H9 (cell line): ENCODE measurements at regions not wholly inside any gene's neighbourhood (a gene's known extent, or its start where the extent isn't known, plus 50 kb on each side); places are given as distances from the start of the nearest gene placed in this dataset.

ENCODE experiments used
- DNase-seq: peaks from one replicate; pipeline ENCODE4 v3.0.0-alpha.2; 2017
- H2AFZ ChIP-seq: one replicate; pipeline ENCODE4 v1.6.1; 2013; ENCODE audit warnings: mild to moderate bottlenecking, low read length, control low read depth, moderate library complexity
- H2AK5ac ChIP-seq: 2 replicates; pipeline ENCODE4 v1.6.1; 2013; ENCODE audit warnings: low read length, control low read depth, mixed read lengths; ENCODE audit not compliant: insufficient read length
- H2BK120ac ChIP-seq: one replicate; pipeline ENCODE4 v1.6.1; 2013; ENCODE audit warnings: low read depth, mild to moderate bottlenecking, low read length, control low read depth, inconsistent platforms; ENCODE audit not compliant: poor library complexity, severe bottlenecking
- H2BK12ac ChIP-seq: 2 replicates; pipeline ENCODE4 v1.6.1; 2013; ENCODE audit warnings: low read length, control low read depth, mixed read lengths, low read depth; ENCODE audit not compliant: insufficient read length
- H2BK15ac ChIP-seq: 2 replicates; pipeline ENCODE4 v1.6.1; 2013; ENCODE audit warnings: low read depth, low read length, control low read depth
- H2BK20ac ChIP-seq: one replicate; pipeline ENCODE4 v1.6.1; 2013; ENCODE audit warnings: low read depth, mild to moderate bottlenecking, low read length, control low read depth, inconsistent platforms; ENCODE audit not compliant: poor library complexity, severe bottlenecking
- H2BK5ac ChIP-seq: 2 replicates; pipeline ENCODE4 v1.6.1; 2013; ENCODE audit warnings: low read length, control low read depth, mixed read lengths; ENCODE audit not compliant: insufficient read length
- H3K14ac ChIP-seq: 2 replicates; pipeline ENCODE4 v1.6.1; 2013; ENCODE audit warnings: low read length, control low read depth; ENCODE audit not compliant: insufficient read depth
- H3K18ac ChIP-seq: 2 replicates; pipeline ENCODE4 v1.6.1; 2013; ENCODE audit warnings: low read depth, mild to moderate bottlenecking, mixed read lengths, low read length, control low read depth; ENCODE audit not compliant: insufficient read length
- H3K23ac ChIP-seq: 2 replicates; pipeline ENCODE4 v1.6.1; 2013; ENCODE audit warnings: low read length, control low read depth, mixed read lengths, low read depth; ENCODE audit not compliant: insufficient read length
- H3K23me2 ChIP-seq: 2 replicates; pipeline ENCODE4 v1.6.1; 2013; ENCODE audit warnings: low read depth, mild to moderate bottlenecking, mixed read lengths, low read length, control low read depth; ENCODE audit not compliant: insufficient read length, poor library complexity, severe bottlenecking
- H3K27ac ChIP-seq: 2 replicates; pipeline ENCODE4 v1.5.1; 2013; ENCODE audit warnings: low read length, control low read depth, mixed read lengths, low read depth; ENCODE audit not compliant: insufficient read length
- H3K27me3 ChIP-seq: 2 replicates; pipeline ENCODE4 v1.6.1; 2013; ENCODE audit warnings: low read length, control low read depth, inconsistent platforms; ENCODE audit not compliant: insufficient read depth
- H3K4ac ChIP-seq: 2 replicates; pipeline ENCODE4 v1.6.1; 2013; ENCODE audit warnings: low read depth, mild to moderate bottlenecking, control low read depth, inconsistent platforms, low read length, moderate library complexity
- H3K4me1 ChIP-seq: 2 replicates; pipeline ENCODE4 v1.6.1; 2013; ENCODE audit warnings: low read length, control low read depth, inconsistent platforms; ENCODE audit not compliant: insufficient read depth
- H3K4me2 ChIP-seq: 2 replicates; pipeline ENCODE4 v1.6.1; 2013; ENCODE audit warnings: low read length, control low read depth, mixed read lengths; ENCODE audit not compliant: insufficient read length, insufficient read depth
- H3K56ac ChIP-seq: 2 replicates; pipeline ENCODE4 v1.6.1; 2013; ENCODE audit warnings: low read depth, mild to moderate bottlenecking, mixed read lengths, low read length, control low read depth; ENCODE audit not compliant: insufficient read length
- H3K79me1 ChIP-seq: 2 replicates; pipeline ENCODE4 v1.6.1; 2013; ENCODE audit warnings: low read depth, mild to moderate bottlenecking, moderate library complexity, low read length, control low read depth, inconsistent platforms; ENCODE audit not compliant: insufficient read depth, poor library complexity, severe bottlenecking
- H3K79me2 ChIP-seq: 2 replicates; pipeline ENCODE4 v1.6.1; 2013; ENCODE audit warnings: low read length, control low read depth, inconsistent platforms; ENCODE audit not compliant: insufficient read depth
- H3K9ac ChIP-seq: 2 replicates; pipeline ENCODE4 v1.6.1; 2013; ENCODE audit warnings: low read length, control low read depth, mixed read lengths; ENCODE audit not compliant: insufficient read length; ENCODE audit errors: extremely low read depth
- H3K9me3 ChIP-seq: one replicate; pipeline ENCODE4 v1.6.1; 2013; ENCODE audit warnings: low read depth, low read length, inconsistent platforms; ENCODE audit not compliant: control insufficient read depth
- H3T11ph ChIP-seq: one replicate; pipeline ENCODE4 v1.6.1; 2013; ENCODE audit warnings: mild to moderate bottlenecking, low read length, control low read depth, inconsistent platforms
- H4K20me1 ChIP-seq: one replicate; pipeline ENCODE4 v1.6.1; 2013; ENCODE audit not compliant: control insufficient read depth, insufficient read length, insufficient read depth
- H4K5ac ChIP-seq: 2 replicates; pipeline ENCODE4 v1.6.1; 2013; ENCODE audit warnings: low read depth, mild to moderate bottlenecking, mixed read lengths, low read length, control low read depth; ENCODE audit not compliant: insufficient read length
- H4K8ac ChIP-seq: replicated peaks from 2 replicates; pipeline ENCODE4 v1.6.1; 2013; ENCODE audit warnings: low read length, control low read depth, mixed read lengths, low read depth; ENCODE audit not compliant: insufficient read length
- H4K91ac ChIP-seq: 2 replicates; pipeline ENCODE4 v1.6.1; 2013; ENCODE audit warnings: low read depth, mild to moderate bottlenecking, moderate library complexity, mixed read lengths, low read length, control low read depth; ENCODE audit not compliant: insufficient read length
- H3K27ac Mint-ChIP-seq, 3 experiments: 2 replicates in 2 of 3; 3 replicates in 1 of 3; pipeline ENCODE4 v1.8.0; 2020 to 2021; ENCODE audit warnings: mixed read lengths in 3 of 3, mild to moderate bottlenecking in 1 of 3, moderate library complexity in 1 of 3
- H3K27me3 Mint-ChIP-seq: 2 replicates; pipeline ENCODE4 v1.8.0; 2021; ENCODE audit warnings: low read depth, mild to moderate bottlenecking, moderate library complexity, mixed read lengths
- H3K36me3 Mint-ChIP-seq, 3 experiments: 2 replicates in 2 of 3; 3 replicates in 1 of 3; pipeline ENCODE4 v1.8.0; 2020 to 2021; ENCODE audit warnings: low read depth in 3 of 3, mixed read lengths in 3 of 3; ENCODE audit not compliant: insufficient read depth in 1 of 3
- H3K4me1 Mint-ChIP-seq, 2 experiments: 2 replicates each; pipeline ENCODE4 v1.8.0; 2020; ENCODE audit warnings: mixed read lengths in 2 of 2
- H3K4me3 Mint-ChIP-seq, 2 experiments: 2 replicates in 1 of 2; 3 replicates in 1 of 2; pipeline ENCODE4 v1.8.0; 2020 to 2021; ENCODE audit warnings: mild to moderate bottlenecking in 2 of 2, mixed read lengths in 2 of 2, moderate library complexity in 1 of 2
- H3K9me3 Mint-ChIP-seq, 2 experiments: 2 replicates in 1 of 2; 3 replicates in 1 of 2; pipeline ENCODE4 v1.8.0; 2020; ENCODE audit warnings: mild to moderate bottlenecking in 2 of 2, mixed read lengths in 2 of 2, moderate library complexity in 1 of 2
- WGBS: extraction: QIAGEN DNeasy Blood & Tissue Kit; methylation state at CpG from one replicate; pipeline ENCODE4 v1.1.7; 2013; ENCODE audit warnings: missing lambda C conversion rate, low lambda C conversion rate, mixed read lengths; ENCODE audit not compliant: insufficient read length; ENCODE audit errors: extremely low coverage; 5-methylcytosine and 5-hydroxymethylcytosine counted together
- TF ChIP-seq, protein P1 (sequence below): fragments of 200-600 bp; sonication (generic); conservative IDR thresholded peaks from 3 replicates; pipeline ENCODE4 v1.8.0; 2021; ENCODE audit warnings: antibody characterized with exemption, mild to moderate bottlenecking

DNA sequence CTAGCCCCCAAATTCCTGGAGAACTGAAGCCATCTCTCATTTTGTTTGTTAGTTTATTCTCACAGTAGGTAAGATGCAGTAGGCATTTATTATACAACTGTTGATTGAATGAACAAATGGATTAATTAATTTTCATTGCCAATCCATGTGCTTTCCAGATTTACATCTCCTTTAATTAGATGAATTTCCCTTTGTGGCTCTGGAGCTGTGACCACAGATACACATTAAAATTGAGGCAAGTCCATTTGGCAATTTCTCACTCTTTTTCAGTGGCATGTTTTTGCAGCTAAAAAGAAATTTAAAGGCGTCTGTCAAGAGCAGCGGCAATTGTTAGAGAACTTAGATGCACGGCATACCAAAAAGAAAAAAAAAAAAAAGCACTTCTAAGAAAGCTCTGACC, 635.4 kb upstream of the SOX9 start:
- Mint-ChIP-seq H3K27ac (no peak overlapping the region), H3K9me3 (no peaks in the 10 kb centered on the region), H3K4me1 (no peaks in the 10 kb centered on the region), H3K4me3 (no peak overlapping the region), H3K27me3 (no peaks in the 10 kb centered on the region), H3K36me3 (no peaks in the 10 kb centered on the region)
- Histone ChIP-seq H3K79me1 (no peaks in the 10 kb centered on the region), H3K4me2 (no peak overlapping the region), H3K9me3 (no peaks in the 10 kb centered on the region), H2AK5ac (no peak overlapping the region), H2BK120ac (no peak overlapping the region), H4K20me1 (no peaks in the 10 kb centered on the region), H2BK15ac (no peak overlapping the region), H2BK5ac (no peak overlapping the region), H3K27ac (no peak overlapping the region), H3K23me2 (no peaks in the 10 kb centered on the region), H3T11ph (no peak overlapping the region), H4K5ac (no peak overlapping the region), H3K4me1 (no peaks in the 10 kb centered on the region), H4K8ac (no peak overlapping the region), H3K4ac (no peak overlapping the region), H2AFZ (no peak overlapping the region), H3K56ac (no peak overlapping the region), H3K14ac (no peak overlapping the region), H2BK20ac (no peak overlapping the region), H4K91ac (no peak overlapping the region), H3K18ac (no peak overlapping the region), H3K9ac (no peak overlapping the region), H2BK12ac (no peak overlapping the region), H3K27me3 (no peaks in the 10 kb centered on the region), H3K79me2 (no peaks in the 10 kb centered on the region), H3K23ac (no peak overlapping the region)
- TF ChIP-seq, protein P1, sequence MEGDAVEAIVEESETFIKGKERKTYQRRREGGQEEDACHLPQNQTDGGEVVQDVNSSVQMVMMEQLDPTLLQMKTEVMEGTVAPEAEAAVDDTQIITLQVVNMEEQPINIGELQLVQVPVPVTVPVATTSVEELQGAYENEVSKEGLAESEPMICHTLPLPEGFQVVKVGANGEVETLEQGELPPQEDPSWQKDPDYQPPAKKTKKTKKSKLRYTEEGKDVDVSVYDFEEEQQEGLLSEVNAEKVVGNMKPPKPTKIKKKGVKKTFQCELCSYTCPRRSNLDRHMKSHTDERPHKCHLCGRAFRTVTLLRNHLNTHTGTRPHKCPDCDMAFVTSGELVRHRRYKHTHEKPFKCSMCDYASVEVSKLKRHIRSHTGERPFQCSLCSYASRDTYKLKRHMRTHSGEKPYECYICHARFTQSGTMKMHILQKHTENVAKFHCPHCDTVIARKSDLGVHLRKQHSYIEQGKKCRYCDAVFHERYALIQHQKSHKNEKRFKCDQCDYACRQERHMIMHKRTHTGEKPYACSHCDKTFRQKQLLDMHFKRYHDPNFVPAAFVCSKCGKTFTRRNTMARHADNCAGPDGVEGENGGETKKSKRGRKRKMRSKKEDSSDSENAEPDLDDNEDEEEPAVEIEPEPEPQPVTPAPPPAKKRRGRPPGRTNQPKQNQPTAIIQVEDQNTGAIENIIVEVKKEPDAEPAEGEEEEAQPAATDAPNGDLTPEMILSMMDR = no peak
- no peak for DNase-seq
- WGBS = no CpG with 5 or more reads among the region's 3 CpGs
